CD4-positive, alpha-beta T cell treated with Interleukin-4 for 4 hours (primary cell): ENCODE measurements at regions not wholly inside any gene's neighbourhood (a gene's known extent, or its start where the extent isn't known, plus 50 kb on each side); places are given as distances from the start of the nearest gene placed in this dataset.

Experiments used
- DNase-seq: peaks from one replicate; pipeline ENCODE4 v3.0.0-alpha.2; 2020

DNA sequence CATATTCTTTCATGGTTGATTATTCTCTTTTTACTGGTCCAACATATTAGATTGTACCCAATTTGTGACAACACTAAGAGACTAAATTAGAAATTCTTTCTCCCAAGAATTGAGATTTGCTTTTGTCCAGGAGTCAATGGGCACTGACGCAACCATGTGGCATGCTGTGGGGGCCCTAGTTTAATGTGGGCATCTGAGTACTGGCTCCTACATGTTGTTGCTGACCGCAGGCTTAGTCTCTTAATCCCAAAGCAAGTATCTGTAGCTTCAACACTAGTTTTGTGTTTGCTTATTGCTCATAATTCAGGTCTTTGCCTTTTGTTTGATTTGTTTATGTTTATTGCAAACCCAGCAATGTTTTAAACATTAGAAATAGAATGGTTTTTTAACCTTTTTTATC lies 263.4 kb upstream of the NDST4 start:
- DNase-seq: no peak

DNA sequence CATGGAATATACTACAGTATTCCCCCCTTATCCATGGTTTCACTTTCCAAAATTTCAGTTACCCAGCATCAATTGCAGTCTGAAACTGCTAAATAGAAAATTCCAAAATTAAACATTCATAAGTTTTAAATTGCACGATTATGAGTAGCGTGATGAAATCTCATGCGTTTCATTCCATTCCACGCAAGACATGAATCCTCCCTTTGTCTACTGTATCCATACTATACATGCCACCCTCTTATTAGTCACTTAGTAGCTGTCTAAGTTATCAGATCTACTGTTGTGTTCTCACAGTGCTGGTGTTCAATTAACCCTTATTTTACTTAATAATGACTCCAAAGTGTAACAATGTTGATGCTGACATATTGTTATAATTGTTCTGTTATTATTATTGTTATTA lies 261.2 kb upstream of the NDST4 start:
- no peak for DNase-seq

DNA sequence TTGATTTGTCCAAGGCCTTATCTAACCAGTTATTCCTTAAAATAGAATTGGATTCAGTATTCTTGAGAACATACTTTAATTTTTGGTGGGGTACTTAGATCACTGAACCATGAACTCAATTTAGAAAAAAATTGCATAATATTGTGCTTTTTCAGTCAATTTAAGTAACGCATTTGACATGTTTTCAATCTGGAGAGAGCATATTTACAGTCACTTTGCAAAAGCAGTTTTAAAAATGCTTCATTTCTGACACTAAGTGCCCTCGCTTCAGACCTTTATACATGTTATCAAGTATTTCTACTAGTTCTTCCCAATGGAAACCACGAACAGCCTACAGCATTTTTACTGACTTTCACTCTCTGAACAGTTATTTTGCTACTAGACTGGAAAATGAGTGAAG lies 257.1 kb upstream of the NDST4 start:
- DNase-seq: no peak

DNA sequence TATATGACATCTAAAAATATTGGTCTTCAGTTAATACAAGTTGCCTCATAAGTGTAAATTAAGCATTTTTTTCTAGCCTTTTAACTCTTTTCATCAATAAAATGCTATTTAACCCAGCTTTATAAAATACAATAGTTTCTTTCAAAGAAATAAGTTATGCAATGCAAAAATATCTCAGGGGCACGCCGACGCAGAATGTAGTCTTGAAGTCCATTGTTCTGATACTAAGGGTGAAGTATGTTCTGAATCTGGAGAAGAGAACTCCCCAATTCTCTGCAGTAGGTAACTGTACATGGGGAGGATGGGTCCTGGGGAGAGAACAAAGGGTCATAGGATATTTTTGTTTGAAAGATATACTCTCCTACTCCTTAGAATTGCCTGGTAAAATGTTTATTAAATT lies 256.6 kb upstream of the NDST4 start:
- DNase-seq: no peak

DNA sequence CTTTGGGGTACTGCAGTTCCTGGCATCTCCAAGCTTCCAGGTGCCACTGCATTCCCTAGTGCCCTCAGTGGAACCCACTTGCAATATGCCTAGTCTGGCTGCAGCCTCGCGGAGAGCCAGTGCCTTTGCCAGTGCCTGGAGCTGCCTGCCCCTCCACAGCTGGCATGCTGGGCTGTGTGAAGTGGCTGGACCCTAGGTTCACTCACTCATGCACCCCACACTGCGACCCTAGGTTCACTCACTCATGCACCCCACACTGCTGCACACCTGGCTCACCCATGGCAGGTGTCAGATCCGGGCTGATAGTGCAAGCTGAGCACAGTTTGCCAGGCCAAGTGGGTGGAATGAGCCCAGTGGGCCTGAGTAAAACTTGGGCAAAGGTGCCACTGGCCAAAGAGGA lies 253.0 kb upstream of the NDST4 start:
- no peak for DNase-seq

DNA sequence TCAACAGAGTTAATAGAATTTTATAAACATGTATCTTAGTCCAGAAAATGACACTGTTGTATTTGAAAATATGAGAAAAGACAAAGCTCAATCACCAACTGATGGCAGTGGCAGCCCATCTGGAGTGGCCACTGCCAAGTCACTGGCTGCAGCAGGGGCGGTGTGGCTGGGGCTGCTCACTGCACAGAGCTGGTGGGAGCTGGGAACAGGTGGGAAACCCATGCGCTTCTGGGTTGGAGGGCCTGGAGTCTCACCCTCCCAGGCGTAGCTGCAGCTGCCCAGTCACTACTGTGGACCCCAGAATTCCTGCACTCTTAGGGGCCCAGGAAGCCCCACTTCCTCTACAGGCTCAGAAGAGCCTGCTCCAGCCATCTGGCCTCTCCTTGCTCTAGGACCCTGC lies 251.8 kb upstream of the NDST4 start:
- DNase-seq: no peak

DNA sequence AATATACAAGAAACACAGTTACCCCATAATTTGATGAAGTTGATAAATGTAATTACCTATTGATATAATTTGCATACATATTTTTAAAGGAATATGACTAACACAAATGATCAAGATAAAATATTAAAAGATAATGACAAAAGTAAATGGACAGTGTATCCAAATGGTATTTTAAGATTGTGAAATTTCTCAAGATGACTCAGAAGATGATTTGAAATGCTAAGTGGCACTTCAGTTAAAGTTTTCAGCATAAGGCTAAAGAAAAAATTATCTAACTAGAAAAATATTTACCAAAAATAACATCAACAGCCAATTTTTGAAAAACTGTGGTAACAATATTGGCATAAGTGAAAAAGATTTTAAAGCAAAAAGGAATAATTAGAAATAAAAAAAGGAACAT lies 248.4 kb upstream of the NDST4 start:
- no peak for DNase-seq

DNA sequence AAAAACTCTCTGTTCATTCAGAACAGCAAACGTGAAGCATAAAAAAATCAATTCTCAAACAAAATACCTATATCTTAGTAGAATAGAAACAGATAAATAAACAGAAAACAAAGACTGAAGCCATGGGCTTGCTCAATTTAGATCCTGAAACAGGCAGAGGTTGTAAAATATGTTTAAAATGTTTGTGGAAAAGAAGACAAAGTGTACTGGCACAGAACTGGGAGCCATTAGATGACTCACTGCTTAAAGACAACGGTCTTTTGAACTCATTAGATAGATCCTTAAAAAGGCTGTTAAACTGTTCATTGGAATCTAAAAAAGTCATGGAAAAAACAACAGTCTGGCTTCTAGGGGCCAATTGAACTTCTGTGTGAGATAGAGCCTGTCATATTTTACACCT lies 247.0 kb upstream of the NDST4 start:
- no peak for DNase-seq

DNA sequence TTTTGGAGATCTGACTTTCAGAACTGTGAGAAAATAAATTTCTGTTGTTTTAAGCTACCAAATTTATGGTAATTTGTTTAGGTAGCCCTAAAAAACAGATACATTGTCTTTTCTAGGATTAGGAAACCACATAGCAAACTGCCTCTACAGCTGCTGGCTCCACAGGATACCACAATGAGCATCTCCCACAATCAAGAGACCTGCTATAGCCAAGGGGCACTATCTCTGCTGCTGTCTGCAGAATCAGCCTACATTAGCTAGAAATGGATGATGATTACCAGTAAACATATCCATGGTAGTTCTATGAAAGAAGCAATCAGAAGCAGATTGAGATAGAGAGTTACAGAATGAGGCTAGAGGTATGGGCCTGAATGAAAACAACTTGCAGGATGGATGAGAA lies 244.4 kb upstream of the NDST4 start:
- no peak for DNase-seq

DNA sequence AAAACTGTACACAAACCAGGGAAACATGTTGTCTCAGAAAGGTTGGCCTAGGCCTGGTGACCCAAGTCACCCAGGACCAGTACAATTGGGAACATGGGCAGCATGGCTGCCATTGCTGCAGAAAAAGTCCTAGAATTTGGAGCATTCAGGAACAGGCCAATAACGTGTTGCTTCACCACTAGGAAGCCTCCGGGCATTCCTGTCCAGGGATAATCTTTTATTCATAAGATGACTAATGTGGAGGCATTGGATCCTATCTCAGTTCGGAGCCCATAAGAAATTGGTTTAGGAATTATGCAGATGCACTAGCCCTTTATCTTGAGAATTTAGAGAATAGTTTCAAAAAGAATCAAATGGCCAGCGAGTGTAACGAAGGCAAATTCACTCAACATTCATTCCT lies 242.8 kb upstream of the NDST4 start:
- DNase-seq: no peak

DNA sequence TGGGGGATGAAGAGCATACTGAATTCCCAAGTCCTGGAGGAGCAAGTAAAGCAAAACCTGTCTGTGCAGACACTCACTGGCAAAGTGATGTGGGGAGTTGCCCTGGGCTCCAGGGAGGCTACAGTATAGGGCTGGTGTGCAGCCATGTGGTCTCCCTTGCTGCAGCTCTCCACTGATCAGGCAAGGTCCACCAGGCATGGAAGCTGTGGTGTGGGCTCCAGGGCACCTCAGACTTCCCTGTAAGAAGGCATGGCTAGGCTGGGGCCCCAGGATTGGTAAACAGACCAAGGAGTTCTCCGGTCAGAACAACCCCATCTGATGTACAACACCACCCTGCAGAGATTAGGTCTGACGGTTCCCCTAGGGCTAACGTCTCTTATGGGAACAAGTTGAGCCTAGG lies 241.9 kb upstream of the NDST4 start:
- DNase-seq: no peak

DNA sequence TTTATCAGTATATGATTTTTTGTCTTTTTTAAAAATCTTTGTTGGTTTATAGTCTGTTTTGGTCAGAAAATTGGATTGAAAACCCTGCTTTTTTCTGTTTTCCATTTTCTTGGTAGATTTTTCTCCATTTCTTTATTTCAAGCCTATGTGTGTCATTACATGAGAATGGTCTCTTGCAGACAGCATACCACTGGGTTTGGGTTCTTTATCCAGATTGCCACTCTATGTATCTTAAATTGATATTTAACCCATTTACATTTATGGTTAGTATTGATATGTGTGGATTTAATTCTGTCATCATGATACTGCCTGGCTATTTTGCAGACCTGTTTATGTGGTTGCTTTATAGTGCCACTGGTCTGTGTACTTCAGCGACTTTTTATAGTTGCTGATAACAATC lies 239.9 kb upstream of the NDST4 start:
- DNase-seq: no peak

DNA sequence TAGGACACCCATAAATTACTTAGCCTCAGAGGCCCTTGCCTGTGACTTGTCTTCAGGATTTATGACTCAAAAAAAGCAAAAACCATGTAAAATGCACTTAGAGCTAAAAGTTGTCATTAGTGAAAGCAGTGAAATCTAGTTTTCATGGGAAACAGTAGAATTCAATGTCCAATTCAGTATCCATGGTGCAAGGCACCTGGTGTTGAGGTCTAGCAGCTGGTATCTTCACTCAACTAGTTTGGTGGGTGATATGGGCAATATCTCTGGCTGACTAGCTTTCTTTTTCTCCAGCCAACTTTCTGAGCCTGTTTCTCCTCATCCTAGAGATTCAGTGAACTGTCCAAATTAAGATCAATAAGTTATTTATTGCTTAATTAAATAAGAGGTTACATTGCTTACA lies 229.8 kb upstream of the NDST4 start:
- DNase-seq: no peak

DNA sequence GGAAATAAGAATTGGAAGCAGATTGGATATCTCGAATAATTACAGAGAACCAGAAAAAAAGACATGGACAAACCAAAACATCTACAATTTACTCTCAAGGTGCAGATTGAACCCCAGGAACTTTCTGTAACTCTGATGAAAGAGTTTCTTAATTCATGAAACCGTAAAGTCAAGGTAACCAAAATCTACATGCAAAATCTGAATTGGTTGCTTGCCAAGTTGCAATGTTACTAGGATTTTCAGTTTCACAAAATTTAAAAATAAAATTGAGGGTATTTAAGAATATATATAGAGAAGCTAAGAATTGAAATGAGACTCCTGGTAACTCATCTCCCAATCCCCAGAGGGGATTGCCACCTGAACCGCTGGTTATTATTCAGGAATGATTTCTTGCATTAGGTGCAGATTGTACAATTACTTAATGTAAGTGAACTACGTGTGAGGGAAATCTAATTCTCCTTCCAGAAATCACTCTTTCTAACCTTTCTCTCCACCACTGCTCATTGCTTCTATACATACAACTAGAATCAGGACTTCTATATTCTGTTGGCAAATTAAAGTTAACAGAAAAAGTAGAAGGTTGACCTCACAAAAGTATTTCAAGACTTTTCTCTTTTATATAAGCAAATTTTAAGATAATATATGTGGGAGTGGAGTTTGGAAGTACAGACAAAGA lies 221.5 kb upstream of the NDST4 start:
- DNase-seq: no peak

DNA sequence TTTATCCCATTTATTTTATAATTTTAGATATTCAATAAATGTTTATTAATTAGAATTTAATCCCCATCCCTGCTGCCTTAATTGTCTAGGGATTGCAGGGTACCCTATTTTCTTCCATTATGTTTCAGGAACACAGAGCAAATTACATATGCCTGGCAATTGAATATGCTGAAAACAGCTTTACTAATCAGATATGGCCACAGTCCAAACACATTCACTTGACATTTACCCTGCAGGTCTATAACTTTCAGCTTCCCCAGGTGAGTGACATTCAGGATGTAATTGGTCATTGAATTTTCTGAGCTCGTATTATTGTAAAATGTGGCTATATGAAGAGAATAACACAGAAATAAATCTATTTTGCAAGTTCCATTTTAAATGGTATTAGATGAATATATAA lies 218.7 kb upstream of the NDST4 start:
- DNase-seq: no peak

DNA sequence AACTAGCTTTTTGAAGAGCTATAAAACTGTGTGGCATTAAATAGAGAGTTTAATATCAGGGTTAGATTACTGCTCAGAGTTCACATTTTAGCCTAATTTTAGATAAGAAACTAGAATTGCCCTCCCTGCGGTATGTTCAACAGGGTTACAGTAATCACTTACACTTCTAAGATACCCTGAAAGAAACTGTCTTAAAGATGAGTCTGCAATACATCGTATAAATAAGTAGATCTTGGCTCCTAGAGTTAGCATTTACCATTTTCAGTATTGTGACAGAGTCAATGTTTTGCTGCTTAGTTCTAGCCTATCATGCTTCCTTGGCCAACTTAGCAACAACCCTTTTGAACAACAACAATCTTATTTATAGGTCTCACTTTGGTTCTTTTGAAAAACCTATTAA lies 217.8 kb upstream of the NDST4 start:
- no peak for DNase-seq

DNA sequence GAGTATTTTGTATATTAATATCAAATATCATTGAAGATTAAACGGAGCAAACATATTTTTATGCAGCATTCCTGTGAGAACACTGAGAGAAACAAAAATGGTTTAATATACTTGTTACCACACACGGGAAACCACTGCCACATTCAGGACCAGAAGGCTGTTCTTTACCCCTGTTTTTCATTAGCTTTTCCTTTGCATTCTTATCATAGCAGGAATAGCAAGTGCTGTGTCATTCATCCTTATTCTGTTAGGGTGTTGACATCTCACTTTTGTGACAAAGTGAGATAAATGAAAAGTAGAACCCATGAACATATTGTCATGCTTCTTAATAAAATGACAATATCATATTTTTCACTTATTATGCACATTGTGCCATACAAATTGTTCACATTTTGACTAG lies 212.4 kb upstream of the NDST4 start:
- no peak for DNase-seq

DNA sequence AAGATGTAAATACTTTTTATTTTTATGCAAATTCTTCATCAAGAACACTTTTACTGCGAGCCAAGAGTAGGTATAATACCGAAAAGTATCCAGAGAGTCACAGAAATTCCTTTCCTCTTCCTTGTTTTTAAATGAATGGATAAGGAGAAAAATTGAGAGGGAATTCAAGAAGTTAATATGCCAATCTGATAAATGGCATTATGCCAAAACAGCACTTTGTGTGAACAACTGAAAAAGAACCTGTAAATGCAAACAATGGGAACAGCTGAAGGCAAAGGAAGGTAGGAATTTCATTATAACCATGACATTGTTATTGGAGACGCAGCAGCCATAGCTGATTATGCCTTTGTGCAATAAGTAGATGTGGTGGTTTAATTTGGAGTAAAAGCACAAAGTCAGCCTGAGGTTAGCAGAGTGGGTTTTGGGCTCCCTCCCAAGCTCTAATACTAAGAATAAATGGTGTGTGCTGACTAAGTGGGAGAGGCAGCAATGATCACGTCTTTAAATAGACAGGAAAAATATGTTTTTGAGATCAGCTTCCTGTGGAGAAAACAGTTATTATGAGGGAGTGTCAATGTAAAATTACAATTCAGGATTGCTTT lies 209.8 kb upstream of the NDST4 start:
- no peak for DNase-seq

DNA sequence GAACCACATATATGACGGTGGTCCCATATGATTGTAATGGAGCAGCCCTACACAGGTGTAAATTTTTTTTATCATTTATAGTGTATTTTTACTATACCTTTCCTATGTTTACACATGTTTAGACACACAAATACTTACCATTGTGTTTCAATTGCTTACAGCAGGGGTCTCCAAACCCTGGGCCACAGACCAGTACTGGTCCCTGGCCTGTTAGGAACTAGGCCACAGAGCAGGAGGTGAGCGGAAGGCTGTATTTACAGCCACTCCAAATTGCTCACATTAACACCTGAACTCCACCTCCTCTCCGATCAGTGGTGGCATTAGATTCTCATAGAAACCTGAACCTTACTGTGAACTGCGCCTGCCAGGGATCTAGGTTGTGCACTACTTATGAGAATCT lies 201.8 kb upstream of the NDST4 start:
- no peak for DNase-seq

DNA sequence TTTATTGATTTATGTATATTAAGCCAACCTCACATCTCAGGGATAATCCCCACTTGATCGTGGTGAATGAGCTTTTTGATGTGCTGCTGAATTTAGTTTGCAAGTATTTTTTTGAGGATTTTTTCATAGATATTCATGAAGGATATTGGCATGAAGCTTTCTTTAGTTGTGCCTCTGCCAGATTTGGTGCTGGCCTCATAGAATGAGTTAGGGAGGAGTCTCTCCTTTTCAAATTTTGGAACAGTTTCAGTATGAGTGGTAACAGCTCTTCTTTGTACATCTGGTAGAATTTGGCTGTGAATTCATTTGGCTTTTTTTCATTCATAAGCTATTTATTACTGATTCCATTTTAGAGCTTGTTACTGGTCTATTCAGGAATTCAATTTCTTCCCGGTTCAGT lies 197.2 kb upstream of the NDST4 start:
- no peak for DNase-seq

DNA sequence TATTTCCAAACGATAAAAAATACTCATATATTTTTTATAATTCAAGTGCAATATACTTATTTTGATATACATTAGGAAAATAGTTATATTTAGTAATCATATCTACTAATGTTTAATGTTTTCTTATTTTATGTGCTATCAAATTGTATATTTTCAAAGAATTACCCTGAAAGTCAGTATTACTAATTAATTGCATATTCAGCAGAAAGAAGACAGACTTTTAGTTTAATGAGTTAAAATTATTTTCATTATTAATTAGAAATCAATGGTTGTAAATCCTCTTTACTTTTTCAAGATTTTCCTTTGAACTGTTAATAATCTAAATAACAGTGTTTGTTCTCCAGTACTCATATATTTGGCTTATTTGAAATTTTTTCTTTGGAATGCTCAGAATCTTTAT lies 181.3 kb upstream of the NDST4 start:
- DNase-seq: no peak

DNA sequence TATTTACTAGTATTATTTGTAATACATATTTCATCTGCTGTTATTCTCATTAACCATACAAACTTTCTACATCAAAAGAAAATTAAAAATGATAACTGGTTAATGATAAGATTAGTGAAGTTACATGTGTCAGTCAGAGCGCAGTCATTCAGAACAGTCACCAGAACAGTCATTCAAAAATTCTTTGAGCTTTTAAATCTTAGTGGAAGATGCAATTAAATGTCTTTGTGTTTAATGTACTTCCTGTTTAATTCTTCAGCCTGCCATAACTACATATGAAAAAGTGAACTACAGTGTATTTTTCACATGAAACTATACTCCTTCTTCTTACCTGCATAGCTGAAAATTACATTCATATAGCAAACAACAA lies 179.7 kb upstream of the NDST4 start:
- DNase-seq: no peak

DNA sequence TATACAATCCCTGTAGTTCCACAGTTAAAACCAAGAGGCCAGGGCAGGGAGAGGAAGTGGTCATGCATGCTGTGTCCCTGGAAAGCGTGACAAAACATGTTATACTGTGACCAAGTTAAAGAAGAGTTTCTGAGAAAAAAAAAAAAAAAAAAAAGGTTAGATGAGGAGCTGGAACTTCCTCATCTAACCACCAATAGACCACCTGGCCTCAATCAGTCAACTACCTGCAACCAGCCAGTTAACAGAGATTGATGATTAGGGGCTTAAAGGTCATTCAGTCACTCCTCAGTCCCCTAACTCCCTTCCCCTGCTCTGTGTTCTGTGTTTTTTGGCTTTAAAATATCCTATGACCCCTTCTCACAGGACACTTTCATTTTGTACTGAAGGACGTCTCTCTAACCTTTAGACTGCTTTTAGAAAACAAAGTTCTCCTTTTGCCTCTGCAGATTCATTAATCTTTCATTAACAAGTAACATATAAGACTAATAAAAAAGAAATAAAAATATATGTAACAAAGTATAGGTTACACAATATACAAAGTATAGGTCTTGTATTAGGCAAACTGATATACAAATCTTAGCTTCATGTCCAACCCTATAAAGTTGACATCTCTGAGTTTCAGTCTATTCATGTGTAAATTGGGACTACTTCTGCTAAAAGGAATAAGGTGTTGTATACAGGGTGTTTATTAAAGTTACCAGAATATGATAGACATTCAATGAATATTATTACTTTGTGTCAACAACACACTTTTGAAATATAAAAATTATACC lies 179.1 kb upstream of the NDST4 start:
- DNase-seq: no peak

DNA sequence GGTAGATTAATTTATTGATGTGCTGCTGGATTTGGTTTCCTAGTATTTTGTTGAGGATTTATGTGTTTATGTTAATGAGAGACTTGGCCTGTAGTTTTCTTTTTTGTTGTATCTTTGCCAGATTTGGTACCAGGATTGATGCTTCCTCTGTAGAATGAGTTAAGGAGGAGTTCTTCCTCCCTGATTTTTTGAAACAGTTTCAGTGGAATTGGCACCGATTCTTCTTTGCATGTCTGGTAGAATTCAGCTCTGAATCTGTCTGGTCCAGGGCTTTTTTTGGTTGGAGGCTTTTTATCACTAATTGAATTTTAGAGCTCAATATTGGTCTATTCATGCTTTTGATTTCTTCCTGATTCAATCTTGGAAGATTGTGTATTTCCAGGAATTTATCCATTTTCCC lies 174.0 kb upstream of the NDST4 start:
- DNase-seq: no peak

DNA sequence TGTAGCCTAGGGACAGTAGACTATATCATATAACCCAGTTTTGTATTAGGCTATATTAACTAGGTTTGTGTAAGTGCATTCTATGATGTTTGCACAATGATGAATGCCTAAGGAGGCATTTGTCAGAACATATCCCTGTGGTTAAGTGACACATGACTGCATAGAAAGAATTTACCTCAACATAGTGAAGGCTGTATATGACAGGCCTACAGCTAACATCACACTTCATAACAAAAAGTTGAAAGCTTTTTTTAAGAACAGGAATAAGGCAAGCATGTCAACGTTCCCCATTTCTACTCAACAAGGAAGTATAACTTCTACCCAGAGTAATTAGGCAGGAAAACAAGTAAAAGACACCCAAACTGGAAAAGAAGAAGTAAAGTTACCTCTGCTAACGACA lies 165.9 kb upstream of the NDST4 start:
- DNase-seq: no peak
